ENCODE measurements at regions not wholly inside any gene's neighbourhood (a gene's known extent, or its start where the extent isn't known, plus 50 kb on each side); places are given as distances from the start of the nearest gene placed in this dataset.

DNA sequence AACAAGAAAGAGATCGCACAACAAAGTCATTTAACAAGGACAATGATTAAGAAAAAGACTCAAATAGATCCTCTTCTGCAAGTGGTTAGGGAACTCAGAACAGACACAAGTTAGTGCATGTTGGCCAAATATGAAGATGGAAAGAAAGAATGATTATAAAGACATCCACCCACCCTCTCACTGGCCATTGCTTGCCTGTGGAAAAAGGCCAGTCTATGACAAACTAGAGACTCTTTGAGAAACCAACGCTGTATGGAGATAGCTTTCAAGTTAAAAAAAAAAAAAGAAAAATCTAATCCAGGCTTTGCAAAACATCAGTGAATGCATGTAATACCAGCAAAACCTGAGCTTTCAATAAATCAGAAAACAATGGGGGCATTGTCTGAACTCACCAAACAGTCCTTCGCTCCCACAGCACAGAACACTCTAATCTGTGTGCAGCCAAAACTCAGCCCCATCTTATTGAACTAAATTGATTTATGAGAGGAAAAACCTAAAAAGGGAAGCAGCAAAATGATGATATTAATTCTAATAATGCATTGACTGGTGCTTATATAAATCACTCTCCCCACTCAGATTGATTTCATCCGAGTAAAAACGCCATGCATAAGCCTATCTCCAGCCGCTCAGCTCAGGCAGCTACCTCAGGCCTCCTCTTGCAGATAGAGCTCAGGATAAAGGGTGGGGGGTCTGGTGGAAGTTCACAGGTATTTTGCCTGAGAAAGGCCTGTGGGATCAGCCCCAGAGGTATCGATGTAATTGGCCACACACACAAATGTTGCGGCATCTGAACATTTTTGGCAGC, 547.1 kb downstream of the CCDC171 start:
- no peak for DNase-seq

DNA sequence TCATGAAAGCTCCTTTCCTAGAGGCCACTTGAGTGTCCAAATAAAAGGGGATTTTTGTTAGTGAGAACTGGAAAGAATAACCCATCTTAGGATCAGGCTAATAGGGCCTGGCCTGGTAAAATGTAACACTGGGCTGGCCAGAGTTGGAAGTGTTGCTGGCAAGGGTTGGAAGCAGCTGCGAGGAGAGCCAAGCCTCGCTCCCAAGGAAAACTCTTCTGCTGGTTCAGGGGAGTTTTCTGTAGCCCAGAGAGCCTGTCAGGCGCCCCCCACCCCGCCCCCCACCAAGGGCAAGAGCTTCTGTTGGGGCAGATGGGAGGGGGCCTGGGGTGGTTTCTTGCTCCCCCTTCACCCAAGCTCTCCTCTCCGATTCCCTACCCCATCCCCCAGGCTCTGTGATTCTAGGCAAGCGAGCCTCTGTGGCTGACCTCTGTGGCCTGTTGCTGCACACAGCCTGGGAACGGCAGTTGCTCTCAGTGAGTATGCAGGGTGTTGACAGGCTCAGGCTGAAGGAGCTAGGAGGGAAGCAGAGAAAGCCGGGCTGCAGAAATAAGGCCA, 547.8 kb downstream of the CCDC171 start:
- DNase-seq: no peak

DNA sequence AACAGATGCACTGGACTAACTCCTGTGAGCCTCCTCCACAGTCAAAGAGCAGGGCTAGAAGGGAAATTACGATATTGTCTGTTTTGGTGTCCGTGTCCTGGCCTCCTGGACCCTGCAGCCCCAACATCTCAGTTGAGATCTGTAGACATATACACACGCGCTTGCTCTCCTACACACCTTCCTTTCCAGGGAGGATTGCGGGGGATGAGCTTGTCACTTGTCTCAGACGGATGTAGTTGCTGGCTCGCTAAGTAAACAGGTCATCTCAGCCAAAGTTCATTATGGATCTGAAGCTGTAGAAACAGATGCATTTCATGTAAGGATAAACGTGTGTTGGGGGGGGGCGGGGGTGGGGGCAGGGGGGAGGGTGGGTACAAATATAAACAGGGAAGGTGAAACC, 549.3 kb downstream of the CCDC171 start:
- no peak for DNase-seq

DNA sequence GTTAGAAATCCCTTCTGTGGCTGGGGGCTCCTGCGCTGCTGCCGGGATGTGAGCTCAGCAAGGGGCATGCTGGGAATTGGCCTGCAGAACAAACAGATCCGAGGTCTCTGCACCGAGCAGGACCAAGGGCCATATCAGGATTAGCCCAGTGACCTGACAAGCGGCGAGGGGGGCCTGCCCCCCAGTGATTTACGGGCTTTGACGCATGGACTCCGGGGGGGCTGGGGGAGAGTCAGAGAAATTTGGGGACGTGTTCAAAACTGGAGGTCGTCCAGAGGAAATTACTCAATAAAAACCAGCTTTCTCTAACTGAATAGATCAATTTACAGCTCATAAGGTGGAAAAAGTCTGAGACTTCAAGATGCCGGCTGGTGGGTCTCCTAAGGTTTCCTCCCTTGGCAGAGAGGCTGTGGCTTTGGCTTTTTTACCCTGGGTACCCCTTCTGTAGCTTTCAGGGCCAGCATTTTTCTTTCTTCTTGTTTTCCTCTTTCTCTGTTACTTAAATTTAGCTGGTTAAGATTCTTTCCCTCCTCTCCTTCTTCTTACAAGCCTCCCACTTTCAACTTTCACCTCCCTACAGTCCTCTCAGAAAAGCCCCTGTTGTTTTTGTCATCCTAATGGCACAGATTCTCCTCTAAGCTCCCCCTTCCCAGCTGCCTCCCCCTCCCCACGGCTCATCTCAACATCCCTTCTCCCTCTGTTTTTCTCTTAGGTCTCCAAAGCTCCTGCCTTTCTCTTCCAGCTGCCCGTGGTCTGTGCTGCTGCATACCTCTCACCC, 551.0 kb downstream of the CCDC171 start:
- DNase-seq: no peak

DNA sequence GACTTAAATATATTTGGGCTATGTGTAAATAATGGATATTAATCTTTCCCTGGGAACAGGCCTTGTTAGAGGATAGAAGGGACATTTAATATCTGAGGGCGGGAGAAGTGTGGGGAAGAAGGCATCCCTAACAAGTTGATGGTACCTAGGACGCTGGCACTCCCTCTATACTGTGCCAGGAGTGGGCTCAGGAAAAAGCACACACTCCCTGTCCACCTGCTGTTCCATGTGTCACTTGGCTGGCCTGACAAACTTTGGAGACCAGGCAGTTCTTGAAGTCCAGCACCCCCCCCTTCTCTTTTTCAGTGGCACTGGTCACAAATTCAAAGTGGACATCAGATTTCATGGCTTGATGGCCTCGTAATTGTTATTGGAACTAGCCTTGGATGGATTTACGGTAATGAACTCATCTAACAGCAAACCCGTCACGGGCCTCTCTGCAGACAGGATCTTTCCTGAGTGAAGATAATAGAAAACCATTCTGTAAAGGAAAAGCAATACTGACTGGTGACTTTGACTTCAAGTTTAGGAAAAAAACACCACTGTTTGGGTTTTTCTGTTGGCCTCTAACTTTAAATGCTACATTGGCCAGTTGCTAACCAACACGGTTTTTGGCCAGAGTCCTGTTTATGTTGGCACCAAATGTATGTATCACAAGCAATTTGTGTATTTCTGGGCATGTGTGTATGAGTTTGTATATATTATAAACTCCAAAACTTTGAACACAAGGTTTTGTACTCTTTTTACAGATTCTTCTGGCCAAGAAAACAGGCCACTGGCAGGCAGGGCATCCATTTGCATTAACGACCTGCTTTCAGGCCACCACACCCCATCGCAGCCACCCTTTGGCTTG, 552.6 kb downstream of the CCDC171 start:
- no peak for DNase-seq

DNA sequence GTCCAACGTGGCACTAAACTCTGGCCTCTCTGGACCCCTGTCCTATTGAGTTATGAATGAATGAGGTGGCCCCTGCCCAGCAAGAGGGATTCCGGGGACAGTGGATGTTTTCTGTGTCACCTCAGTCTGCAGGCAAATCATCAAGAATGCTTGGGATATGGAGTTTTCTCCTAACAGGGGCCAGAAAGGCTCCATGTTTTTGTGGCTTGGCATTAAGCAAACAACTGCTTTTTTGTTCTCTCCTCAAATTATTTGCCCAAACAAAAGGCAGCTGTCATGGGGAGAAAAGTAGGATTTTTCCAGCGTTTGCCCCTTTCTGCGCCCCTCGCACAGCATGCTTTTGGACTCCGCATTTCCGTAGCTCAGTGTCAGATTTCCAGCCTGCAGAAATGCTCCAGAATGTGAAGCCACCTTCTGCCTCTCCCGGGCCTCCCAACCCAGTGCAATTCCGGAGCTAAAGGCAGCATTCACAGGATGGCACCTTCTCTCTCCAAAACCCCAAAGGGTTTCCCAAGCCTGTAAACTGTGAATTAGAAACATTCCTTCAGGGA, 553.3 kb downstream of the CCDC171 start:
- DNase-seq: no peak

DNA sequence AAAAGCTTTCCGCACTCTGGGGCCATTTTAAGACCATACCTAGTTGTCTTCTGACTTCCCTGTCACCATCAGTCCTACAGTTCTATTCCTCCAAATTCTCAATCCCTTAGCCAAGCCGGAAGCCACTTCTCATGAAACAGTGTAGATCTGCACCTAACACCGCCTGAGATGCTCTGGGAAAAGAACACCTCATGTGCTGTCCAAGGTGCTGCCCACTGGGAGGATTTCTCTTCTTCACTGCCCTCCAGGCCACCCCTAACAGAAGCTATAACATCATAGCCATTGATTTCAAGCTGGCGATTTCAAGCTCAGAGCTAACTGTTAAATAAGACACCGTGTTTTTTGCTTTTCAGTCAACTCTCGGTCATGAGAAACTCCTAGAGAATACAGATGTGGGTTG, 559.3 kb downstream of the CCDC171 start:
- no peak for DNase-seq

DNA sequence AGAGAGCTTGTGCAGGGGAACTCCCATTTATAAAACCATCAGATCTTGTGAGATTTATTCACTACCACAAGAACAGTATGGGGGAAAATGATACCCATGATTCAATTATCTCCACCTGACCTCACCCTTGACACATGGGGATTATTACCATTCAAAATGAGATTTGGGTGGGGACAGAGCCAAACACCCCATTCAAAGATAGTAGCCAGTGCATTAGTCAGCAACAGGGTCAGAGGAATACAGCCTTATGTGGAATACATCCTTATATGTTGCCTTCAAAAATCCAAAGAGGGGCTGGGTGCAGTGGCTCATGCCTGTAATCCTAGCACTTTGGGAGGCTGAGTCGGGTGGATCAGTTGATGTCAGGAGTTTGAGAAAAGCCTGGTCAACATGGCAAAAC, 563.2 kb downstream of the CCDC171 start:
- no peak for DNase-seq

DNA sequence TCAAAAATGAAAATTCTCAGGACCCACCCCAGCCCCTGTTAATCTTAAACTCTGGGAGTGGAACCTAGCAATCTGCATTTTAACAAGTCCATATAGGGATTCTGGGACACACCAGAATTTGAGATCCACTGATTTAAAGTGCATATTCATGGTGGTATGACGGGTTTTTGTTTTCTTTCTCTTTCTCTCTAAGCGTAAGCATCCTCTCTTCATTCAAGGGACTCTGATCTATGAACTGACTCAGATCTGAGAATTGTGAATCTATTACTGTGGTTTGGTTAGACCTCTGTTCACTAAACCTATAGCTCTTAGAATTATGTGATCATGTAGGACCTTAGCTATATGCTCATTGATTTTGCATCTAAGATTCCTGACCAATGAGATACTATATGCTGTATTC, 565.2 kb downstream of the CCDC171 start:
- no peak for DNase-seq

DNA sequence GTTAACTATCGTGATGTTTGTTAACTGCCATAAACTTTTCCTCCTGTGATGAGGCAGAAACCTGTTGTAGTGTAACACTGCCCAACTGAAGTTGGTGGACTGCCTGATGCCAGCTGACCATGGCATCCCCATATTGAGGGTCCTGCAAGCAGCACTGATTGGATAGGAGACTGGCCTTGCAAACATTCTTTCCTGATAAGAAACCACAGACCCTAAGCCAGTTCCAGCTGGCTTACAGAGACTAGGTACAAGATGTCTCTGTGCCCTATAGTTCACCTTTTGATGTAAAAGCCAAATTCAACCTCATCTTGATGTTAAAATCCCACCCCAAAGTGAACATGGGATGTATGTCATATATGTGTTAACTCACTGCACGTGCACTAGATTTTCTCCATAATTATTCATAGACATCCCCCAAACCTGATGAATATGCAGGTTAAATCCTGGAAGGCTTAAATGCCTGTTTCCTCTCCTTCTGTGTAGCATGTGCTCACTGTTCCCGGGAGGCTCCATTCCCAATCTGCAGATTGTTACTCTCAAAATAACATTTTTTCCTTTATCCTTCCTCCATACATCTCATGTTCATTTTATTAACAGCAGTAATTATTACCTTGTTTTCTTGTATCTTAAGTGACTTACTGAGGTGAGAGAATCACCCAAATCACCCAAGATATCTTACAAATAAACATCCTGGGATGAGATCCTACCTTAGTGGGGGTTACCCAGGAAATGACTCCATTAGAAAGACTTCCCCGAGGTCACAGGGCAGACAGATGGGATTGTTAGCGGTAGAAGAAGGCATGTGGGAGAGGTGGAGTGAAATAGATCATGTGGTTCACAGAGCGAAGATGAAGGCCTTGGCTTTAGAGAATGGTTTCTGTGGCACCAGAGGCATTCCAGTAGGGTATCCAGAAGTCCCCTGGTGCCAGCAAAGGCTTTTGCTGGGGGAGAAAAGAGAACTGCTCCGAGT, 566.7 kb downstream of the CCDC171 start:
- no peak for DNase-seq

DNA sequence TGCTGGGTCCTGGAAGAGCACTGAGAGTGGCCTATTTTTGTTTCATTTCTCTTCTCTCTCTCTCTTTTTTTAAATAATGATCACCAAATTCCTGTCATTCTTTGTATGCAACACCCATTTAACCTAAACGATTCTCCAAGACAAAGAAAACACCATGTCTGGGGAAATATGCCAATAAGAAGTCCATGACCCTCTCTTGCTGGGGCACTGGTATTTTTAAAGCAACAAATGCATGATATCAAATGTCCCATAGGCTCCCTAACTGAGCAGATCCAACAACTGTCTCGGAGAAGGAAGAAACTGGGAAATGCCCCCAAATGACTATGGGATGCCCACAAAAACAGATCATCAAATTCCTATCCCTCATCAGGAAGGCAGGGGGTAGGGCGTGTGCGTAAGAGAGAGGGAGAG, 567.4 kb downstream of the CCDC171 start:
- no peak for DNase-seq

DNA sequence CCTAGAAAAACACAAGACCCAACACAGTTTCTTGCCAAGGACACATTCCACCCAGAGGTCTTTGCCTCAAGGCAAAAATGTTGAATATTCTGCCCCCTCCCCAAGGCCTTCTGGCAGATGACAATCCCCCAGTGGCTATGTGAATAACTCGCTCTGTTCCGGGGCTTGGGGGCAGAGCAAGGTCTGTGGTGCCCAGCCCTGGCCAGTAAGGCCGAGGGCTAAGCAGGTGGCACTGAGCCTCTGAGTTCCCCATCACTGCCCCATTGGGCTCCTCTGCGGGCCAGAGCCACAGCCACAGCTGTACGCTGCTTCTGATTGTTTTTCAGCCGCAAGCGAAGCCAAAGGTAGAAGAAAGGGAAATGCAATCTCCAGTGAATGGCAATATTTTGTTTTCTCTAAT, 567.9 kb downstream of the CCDC171 start:
- DNase-seq: no peak

DNA sequence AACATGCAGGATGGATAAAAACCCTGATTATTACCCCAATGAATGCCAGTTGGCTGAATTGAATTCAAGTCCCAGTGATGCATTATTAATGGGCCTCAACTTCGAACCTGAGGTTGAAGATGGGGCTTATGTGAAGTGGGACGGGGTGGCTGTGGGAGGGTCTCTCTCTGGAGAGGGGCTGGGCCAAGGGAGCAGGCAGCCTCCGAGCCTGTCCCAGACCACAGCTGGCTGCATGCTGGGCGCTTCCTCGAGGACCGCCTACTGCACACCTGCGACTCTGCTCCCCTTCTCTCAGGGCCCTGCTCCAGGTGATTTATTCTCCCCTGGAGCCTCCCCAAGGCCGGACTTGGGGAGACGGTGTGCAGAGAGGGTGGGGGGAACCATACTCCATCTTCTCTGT, 568.3 kb downstream of the CCDC171 start:
- DNase-seq: no peak

DNA sequence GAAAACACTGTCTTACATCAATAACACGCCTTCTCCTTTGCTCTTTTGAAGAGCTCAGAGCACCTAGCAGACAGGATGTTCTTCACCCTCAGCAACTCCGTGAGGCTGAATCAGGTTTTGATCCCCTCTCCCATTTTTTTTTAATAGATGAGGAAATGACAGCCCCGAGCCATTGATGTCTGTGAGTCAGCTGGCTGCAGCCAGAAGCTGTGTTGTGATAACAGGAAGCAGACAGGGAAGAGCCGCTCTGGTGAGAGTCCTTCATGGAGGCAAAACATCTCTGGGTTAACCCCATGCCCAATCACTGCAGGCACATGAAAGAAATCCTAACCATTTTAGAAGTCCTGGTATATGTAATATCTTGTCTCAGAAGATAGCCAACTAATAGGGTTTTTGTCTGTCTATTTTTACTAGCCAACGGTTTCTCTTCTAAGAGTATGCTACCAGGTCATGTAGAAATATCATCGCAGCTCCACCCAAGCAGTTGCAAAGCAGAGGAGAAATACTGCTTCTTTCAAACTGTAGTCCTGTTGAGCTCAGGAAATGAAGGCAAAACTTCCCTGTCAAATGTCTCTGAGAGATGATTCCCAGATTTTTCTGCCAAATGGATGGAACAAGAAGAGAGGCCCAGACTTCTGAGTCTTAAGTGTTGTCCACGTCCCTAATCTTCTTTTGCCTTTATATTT, 568.9 kb downstream of the CCDC171 start:
- no peak for DNase-seq

DNA sequence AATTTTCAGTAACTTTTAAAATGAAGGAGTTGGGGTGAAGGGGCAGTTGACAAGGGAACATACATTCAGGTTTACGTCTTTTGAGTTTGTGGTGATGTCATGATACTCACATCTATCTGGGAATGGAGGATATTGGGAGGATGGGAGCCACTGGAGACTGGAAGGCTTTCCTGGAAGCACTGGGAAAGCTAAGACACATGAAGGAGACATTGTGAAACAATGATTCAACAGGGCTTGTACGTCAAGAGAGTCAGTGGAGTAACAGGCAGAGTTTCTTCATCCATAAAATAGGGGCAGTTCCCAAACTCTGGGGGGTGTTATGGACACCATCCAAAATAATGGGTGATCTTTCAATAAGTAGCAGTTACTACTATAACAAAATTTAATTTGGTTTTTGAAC, 572.8 kb downstream of the CCDC171 start:
- DNase-seq: no peak

DNA sequence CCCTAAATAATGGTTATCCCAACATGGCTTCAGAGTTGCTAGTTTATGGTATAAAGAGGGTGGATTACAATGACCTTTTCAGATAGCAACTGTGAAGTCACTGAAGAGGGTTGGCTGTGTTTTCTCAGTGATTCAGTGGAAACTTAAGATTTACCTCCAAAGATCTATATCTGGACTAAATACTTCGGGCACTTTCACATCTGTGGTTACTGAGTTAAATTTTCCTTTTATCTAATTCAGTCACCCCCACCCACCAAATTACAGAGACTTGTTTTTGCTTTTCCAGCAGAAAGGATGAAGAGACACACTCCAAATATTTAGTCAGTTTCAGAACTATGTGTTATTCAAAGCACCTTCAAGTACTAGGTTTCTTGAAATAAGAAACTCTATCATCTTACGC, 573.2 kb downstream of the CCDC171 start:
- no peak for DNase-seq

DNA sequence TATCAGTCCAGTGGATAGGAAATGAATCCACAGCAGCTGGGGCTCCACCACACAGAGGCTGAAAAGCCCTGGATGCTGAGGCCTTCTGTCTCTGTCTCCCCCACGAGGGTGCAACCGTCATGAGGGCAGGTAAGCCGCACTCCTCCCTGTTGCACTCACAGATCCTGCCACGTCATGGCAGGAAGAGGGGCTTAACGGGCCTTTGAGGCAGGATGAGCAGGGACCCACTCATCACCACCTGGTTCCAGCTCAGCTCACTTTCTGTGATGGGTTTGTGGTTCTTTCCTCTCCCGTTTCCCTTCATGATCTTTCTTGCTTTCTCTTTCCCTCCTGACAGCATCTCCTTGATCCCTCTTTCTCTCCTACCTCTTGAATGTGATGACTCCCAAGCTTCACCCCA, 575.2 kb downstream of the CCDC171 start:
- no peak for DNase-seq

DNA sequence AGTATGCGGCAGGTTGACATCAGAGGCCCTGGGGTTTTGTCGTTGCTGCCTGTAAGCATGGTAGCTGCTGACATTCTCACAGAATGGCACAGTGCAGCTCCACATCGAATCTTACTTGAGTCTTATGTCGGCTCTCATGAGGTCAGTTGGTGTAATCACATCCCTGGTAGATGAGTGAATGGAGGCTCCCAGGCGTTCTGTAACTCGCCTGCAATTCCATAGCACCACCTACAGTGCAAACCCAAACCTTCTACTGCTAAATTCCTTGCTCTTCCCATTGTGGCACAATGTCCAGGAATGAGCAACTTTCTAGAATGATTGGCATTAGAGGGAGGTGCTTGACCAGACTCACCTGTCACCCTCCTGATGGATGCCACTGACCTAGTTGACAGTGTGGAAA, 578.4 kb downstream of the CCDC171 start:
- no peak for DNase-seq

DNA sequence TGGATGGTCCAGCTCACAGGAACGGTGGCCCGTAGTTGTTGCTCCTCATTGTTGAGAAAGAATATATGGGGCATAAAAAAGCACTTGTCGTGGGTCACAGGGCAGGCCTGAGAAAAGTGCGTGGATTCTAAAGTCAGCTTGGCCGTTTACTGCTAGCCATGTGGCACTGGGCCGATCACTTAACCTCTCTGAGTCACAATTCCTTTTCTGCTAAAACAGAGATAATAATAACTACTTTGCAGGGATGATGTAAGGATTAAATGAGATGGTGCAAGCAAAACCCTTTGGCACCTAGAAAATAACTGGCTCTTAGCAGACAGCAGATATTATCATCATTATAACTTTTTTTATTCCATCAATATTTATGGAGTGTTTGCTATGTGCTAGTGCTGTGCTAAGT, 579.7 kb downstream of the CCDC171 start:
- DNase-seq: no peak

DNA sequence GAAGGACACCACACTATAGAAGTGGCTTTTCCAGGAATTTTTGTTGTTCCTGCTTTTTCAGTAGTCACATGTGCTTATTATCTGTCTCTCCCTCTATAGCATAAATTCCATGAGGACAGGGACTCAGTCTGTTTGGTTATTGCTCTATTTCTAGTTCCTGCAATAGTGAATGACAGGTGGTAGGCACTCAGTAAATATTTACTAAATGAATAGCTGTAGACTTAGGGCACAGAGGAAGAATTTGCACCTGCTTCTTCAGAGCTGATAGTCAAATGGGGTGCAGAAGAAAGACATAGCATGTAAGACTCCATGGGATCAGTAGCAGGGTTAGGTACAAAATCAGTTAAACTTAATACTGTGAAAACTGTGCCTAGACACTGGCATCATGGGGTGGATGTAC, 580.2 kb downstream of the CCDC171 start:
- no peak for DNase-seq
